NCI-H1105 treated with DMSO at 0.1 percent for 48 hours (cell line): ENCODE measurements at regions not wholly inside any gene's neighbourhood (a gene's known extent, or its start where the extent isn't known, plus 50 kb on each side); places are given as distances from the start of the nearest gene placed in this dataset.

ENCODE experiments used
- DNase-seq: peaks from one replicate; lab custom pipeline; 2025; lab: John Stamatoyannopoulos, UW

DNA sequence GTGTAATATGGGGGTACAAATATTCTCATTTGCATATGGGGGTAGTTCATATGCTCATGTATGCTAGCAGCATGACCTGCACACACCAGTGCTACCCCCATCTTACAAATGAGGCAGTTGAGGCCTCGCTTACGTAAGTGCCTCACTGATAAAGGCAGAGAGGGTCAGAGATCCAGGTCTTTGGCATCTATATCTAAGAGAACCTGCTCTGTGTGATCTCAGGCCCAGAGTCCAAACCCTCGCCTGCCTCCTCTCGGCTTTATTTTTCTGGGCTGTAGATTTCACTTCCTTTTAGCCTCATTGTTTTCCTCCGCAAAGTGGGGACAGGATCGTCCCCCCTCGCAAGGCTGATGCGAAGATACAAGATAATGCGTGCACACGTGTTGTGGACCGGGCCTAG lies 325.2 kb downstream of the MN1 start:
- no peak for DNase-seq

DNA sequence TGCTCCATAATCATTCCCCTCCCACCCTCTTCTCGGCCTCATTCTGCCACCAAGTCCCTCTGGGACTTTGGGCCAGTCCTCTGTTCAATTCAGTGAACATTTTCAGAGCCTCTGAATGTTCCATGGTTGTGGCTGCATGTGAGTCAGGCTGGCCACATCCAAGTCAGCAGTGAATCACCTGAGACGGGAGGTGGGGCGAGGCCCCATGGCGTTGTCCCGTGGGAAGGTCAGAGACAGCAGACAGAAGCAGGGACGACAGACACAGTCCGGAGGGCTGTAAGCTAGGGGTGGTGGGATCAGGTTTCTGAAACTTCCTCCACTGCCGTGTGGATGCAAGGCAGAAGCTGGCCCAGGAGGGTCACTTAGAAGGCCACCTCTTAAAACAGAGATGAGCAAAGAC lies 324.8 kb downstream of the MN1 start:
- DNase-seq: no peak

DNA sequence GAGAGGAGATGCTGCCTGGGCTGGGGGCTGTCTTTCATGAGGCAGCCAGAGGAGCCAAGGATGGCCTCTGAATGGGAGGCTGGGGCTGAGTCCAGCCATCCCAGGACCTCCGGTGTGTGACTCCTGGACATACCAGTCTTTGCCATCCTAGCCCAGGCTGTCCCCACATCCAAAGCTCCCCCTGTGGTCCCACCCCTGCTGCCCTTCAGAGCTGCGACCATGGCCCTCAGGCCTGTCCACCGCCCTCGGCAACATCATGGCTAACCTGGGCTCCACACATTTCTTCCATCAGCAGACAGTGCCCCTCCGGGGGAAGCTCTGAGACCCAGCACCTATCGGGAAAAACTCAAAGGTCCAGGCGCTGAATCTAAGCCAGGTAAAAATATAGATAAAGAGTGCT lies 324.4 kb downstream of the MN1 start:
- DNase-seq: no peak

DNA sequence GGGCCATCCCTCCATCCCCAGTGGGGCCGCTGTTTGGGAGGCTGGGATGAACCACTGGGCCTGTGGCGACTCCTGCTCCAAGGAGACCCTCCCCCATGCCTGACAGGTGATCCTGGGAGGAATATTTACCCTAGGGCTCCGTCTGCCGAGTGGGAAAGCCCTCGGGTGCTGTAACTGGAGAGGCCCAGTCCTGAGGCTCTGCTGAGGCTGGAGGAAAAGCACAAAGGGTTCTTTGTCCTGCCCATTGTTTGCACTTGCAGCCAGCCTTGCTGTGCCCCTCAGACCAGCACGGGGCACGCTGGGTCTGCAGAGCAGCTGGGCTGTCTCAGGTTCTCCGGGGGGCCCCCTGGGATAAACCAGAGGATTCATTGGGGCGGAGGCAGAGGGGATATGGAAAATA lies 321.1 kb downstream of the MN1 start:
- peak; percentile 29 for DNase-seq

DNA sequence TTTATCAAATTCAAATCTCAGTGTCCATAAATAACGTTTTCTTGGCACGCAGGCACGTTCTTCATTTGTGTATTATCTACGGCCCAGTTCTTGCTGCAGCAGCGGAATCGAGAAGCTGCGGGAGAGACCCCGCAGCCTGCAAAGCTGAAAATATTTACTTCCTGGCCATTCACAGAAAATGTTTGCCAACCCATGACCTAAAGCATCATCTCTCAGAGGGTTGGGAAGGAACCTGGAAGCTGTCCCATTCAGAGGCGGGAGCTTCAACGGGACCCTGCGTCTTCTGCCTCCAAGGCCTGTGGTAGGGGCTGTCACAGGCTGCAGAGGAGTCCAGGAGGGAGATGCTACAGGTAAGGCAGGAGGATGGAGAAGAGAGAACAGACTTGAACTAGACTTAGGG lies 319.2 kb downstream of the MN1 start:
- no peak for DNase-seq

DNA sequence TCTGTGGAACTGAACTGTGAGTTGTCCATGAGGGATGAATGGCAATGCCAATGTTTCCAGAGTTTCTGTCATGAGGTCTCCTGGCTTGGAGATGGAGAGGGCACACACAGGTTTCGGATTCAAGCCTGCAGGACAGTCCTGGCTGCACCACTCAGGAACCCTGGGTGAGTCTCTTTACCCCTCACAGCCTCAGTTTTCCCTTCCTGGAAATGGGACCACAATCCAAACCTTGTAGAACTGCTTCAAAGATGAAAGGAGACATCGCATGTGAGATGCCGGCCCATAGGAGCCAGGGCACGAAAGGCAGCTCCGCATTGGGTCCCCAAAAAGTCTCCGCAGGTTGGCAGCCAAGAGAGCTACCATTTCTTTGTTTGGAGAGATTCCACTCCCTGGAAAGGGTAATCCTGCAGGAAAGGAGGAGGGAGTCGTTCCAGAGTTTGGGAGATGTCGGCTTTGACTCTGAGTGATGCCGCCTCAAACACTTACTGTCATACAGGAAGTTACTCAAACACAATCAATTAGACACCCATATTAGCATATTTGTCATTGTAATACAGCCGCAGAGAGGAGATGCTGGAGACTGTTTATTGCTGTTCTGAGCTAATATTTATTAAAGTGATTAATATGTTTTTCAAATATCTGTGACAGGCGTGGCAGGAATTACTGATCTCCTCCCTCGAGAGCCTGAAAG lies 318.3 kb downstream of the MN1 start:
- DNase-seq: no peak

DNA sequence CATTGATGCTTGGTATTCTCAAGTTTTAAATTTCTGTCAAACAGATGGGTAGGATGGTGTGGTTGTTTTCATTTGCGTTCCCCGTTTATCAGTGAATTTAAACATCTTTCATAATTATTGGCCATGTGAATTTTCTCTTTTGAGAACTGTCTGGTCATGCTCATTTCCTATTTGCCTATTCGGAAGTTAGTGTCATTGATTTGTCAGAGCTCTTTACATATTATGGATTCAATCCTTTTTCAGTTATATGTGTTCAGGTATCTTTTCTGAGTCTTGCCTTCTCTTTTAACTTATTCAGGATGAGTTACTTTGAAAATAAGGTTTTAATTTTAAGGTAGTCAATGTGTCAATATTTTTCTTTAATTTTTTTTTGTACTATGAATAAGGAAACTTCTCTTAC lies 315.7 kb downstream of the MN1 start:
- no peak for DNase-seq

DNA sequence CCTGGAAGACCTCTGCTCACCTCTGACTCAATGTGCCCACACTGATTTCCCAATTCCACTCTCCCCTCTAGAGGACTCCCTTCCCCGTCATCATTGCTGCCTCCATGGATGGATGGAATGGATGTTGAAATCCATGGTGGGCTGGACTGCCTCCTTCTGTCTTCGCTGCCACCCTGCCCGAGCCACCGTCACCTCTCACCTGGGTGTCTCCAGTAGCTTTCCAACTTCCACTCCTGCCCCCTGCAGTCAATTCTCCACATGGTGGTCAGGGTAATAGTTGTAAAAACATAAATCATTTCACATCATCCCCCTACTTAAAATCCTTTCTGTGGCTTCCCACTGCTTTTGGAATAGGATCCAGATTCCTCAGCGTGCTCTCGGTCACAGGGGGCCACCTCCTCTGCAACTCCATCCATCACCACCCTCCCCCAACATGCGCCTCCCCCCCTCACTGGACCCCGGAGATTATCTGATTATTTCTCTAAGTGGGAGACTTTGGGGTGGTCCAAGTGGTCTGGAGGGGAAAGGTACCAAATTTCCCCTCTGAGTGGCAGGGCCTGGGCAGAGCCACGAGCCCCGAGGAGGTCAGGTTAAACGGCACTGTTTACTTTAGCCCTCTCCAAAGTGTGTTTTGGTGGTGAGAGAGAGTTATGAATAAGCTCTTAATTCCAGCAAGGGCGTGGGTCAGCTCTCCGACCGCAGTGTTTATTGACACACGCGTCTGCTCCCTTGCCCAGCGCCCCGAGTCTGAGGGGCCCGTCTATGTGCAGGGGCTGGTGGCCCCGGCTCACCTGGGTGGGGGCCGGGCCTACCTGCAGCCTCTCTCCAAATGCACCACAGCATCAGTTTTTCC lies 313.7 kb downstream of the MN1 start:
- no peak for DNase-seq

DNA sequence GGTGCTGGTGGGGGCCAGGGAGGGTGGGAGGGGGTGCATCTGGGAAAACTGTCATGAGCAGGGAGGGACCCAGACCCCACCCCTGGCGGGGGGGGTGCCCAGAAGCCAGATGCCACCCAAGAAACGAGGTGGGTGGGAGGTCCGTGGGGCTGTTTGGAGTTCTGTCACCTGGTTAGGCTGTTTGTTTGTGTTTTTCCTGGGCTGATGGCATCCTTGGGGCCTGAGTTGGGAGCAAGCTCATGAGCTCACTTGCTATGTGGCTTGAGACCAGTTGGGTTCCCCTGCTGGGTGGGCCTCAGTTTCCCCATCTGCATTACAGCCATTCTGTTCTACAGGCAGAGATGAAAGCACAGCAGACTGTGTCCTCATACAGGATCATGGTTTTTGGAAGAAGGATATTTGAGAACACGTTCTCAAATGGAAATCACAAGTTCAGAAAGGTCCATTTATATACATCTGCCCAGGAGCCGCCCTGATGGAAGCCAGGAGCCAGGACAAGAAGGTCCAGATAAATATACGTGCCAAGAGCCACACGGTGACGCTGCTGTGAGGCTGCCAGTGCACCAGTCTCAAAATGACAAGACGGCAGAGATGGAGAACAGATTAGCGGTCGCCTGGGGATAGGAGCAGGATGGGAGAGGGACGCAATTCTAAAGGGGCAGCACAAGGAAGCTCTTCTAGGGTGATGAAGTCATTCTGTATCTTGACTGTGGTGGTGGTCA lies 312.9 kb downstream of the MN1 start:
- DNase-seq: no peak

DNA sequence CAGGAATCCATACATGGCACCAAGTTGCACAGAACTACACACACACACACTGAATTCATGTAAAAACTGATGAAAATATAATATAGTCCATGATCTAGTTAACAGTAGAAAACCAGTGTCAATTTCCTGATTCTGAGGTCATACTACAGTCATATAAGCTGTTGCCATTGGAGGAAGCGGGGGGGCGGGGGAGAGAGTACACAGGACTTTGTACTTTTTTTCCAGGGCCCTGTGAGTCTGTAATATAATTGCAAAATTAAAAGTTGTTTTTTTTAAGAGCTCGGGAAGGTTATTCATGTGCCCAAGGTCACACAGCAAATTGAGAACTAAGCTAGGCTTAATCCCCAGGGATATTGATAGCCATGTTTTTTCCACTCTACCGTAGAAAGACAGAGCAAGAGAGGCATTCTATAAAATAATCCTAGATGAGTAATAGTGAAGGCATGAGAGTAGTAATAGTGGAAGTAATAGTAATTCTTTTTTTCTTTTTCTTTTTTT lies 312.3 kb downstream of the MN1 start:
- DNase-seq: no peak

DNA sequence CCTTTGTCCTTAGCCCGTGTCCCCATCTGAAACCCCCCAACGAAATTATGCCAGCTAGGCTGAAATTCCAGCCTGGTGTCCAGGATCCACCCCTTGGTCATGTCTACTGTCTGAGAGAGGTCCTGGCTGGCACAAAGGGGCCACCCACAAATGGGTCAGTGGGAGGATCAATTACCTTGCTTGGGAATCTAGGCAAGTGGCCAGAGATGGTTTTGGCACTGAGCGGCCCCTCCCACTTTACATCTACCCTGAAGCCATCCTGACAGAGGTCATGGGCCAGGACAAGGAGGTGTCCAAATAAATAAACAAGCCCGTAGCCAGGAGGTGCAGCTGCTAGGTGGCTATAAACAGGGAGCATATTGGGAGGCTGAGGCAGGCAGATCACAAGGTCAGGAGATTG lies 311.5 kb downstream of the MN1 start:
- DNase-seq: no peak

DNA sequence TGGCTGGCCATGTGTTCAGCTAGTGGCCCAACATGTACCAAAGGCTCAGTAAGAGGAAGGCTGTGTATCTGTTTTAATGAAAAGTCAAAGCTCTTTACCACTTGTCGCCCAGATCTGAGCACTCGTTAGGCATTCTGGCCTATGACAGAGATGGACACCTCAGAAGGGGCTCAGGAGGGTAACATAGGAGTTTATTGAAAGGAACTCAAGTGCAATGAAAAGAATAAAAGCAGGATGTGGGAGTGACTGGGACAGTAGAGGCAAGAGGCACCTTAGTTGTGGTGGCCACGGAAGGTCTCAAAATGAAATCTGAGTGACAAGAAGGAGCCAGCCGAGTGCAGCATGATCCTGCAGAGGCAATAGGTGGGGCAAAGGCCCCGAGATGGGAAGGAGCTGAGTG lies 309.7 kb downstream of the MN1 start:
- no peak for DNase-seq

DNA sequence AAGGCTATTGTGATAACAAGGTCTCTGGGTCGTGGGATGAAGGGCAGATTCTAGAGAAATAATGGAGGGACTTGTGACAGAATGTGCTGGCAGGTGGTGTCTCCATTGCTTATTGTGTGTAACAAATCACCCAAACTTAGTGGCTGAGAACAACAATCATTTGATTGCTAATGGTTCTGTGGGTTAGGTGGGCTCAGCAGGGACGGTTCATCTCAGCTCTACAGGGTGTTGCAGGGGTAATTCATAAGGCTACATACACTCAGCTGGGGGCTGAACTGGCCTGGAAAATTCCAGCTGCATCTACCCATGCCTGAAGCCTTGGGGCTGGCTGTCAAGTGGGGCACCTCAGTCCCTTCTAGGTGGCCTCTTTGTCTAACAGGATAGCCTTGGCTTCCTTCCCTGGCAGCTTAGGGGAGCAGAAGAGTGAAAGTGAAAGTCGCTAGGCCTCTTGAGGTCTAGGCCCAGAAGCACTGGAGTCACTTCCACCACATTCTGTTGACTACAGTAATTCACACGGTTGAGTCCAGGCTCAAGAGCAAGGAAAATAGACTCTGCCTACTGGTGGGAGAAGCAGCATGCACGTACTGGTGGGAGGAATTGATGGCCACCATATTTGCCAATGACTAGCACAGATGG lies 308.9 kb downstream of the MN1 start:
- no peak for DNase-seq

DNA sequence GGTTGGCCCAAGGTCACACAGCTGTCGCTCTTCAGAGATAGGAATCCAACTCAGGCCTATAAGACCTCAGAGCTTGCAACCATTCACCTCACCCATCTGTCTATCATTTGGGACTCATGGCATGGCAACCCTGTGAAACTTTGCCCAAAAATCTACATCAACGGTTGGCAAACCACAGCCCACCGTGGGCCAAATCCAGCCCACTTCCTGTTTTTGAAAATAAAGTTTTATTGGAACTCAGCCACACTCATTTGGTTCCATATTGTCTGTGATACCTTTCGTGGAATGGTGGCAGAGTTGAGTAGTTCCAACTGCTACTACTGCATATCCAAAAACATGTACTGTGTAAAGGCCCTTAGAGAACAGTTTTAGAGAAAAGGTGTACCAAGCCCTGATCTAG lies 307.8 kb downstream of the MN1 start:
- DNase-seq: no peak

DNA sequence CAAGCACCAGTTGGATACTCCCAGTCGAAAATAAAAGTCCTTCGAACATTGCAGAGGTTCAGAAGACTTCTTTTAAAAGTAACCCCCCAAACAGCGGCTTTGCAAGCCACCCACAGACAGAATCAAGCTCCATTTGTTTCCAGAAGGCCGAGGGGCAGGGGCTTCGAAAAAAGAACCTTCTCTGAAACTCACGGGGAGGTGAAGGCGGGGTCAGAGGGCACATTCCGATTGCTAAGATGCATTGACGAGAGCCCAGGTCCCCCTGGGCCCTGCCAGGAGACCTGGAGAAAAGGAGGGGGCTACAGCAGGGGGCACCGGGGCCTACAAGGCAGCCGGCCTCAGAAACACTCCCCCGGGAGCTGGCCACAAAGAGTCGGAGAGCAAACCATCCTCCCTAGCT lies 306.8 kb downstream of the MN1 start:
- no peak for DNase-seq

DNA sequence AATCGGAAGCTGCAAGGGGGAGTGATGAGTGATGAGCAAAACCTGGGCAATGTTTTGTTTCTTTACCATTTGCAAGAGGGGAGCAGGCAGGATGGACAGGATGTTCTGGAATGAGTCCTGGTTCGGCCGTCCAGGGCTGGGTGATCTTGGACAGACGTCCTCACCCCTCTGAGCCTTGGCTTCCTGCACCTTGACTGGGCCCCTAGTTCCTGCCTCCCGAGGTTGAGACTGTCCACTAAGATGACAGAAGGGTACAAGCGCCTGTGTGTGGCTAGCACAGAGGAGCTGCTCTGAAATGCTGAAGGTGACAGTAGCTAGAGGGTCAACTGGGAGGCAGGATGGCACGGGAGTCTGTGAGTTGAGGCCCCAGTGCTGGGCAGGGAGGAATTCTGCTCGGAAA lies 306.2 kb downstream of the MN1 start:
- DNase-seq: no peak

DNA sequence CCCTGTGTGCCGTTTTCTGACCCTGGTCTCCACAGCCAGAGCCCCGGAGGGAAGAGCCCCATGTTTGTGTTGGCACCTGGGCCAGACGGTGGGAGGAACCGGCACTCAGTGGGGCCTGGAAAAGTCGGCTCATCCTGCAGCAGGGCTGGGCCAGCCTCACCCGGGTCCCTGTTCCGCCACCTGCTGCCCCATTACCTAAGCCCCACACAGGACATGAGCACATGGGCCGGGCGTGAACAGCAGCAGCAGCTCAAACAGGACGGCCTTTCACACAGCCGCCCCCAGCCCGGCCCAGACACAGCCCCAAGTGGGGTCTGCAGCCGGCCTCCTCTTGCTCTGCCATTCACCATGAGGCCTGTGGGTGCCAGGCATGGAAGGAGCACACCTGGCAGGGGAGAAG lies 302.4 kb downstream of the MN1 start:
- DNase-seq: no peak

DNA sequence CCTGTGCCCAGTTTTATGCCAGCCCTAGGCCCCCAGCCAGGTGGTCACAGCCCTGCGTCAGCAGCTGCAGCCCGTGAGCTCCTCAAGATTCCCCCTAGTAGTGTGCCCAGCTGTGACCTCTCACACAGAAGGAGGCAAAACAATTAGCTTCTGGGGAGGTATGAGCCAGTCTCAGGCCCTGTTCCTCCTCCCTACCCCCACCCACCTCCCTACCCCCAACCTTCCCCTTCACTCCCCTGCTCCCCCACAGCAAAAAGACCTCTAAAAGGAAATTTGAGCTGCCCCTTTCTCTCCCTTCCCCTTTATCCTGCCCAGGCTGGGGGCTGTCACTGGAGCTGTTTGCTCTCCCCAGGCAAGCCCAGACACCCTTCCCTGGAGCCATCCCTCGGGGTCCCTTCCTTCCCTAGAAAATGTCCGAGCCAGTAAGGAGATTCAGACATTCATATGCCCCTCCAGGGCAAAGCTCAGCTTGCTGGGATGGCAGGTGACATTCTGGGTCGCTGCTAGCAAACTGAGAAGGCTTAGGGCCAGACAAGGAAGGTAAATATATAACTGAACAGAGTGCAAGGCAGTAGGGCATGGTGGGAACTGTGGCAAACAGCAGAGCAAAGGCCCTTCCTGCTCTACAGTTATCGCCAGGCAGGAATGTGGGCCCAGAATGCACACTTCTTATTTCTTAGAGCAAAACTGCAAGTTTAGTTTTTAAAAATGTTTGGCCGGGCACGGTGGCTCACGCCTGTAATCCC lies 300.2 kb downstream of the MN1 start:
- DNase-seq: peak; percentile 27

DNA sequence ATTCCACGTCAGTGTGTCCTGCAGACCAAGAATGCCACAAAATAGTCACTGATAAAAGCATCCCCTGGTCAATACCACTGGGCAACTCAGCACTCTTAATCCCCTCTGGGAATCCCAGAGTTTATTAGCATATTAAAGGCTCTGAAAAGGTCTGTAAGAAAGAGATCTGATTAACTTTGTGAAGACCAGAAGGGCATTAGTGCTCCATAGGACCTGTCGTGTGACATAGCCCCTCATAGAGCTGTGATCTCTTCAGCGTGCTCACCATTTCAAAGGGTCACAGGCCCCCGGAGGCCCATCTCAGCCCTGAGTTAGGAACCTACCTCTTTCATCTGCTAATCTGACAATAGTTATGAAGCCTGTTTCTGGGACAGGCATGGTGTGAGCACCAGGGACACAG lies 299.2 kb downstream of the MN1 start:
- DNase-seq: no peak

DNA sequence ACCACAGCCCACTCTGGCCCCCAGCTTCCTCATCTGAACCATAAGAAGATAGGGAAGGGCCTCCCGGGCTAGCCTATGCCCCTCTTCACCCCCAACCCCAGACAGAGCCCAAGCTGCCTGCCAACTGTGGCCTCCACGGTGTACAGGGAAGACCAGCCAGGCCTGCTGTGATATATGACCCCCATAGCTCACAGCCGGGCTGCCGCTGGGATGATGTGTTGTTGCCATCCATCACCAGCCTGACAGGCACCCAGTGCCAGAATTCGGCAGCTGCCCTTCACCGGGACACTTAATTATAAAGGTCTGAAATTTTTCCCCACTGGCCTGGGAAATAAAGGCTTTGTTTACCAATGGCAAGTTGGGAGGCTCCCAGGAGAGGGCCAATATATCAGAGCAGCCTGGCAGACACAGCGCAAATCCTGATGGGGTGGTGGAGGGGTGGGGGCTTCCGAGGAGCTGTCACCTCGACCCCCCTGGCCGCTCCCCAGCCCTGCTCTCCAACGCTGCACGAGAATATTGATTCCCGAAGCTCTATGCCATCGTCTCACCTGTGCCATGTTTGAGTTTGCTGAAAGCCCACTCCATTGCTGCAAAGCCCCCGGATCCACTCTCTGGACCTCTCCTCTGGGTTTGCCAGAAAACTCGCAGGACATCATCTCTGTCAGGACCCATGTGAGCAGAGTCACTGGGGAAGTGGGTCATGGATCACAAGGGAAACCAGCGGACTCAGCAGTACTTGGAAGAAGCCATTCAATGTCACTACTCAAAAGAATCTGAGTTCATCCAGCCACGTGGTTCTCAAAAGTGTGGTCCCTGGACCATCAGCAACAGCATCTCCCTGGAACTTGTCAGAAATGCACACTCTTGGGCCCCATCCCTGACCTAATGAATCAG lies 296.9 kb downstream of the MN1 start:
- DNase-seq: no peak
